GM23338 (cell line): ENCODE measurements at regions not wholly inside any gene's neighbourhood (a gene's known extent, or its start where the extent isn't known, plus 50 kb on each side); places are given as distances from the start of the nearest gene placed in this dataset.

Experiments
- CTCF ChIP-seq, 2 experiments: fragments of 200-600 bp in 1 of 2; sonication (generic) in 1 of 2; conservative IDR thresholded peaks; 2 replicates each; pipeline versions ENCODE4 v1.5.1 to v1.6.1; 2016 to 2017; ENCODE audit warnings: antibody characterized with exemption in 2 of 2, low read depth in 2 of 2, mild to moderate bottlenecking in 2 of 2, moderate library complexity in 1 of 2
- EZH2phosphoT487 ChIP-seq: fragments of 200-600 bp; sonication (generic); IDR thresholded peaks from one replicate; pipeline ENCODE4 v1.8.1; 2018; ENCODE audit warnings: antibody characterized with exemption; ENCODE audit not compliant: unreplicated experiment
- POLR2AphosphoS5 ChIP-seq: IDR thresholded peaks from 2 replicates; pipeline ENCODE4 v1.6.1; 2016; ENCODE audit warnings: antibody characterized with exemption, low read depth
- REST ChIP-seq: IDR thresholded peaks from one replicate; pipeline ENCODE4 v1.6.1; 2018; ENCODE audit warnings: antibody characterized with exemption; ENCODE audit not compliant: unreplicated experiment

- TF ChIP-seq CTCF (conservative IDR thresholded peaks at IDR 0.05; ENCODE audit: low read depth in 2 of 2) = no peak
- TF ChIP-seq REST = no peak
- no peak for TF ChIP-seq POLR2AphosphoS5
- no peak for TF ChIP-seq EZH2phosphoT487
Observed at GRCh38 chr10:3932597-3933375, 147.8 kb upstream of the KLF6 start.
